ENCODE measurements at regions not wholly inside any gene's neighbourhood (a gene's known extent, or its start where the extent isn't known, plus 50 kb on each side); places are given as distances from the start of the nearest gene placed in this dataset.

DNA sequence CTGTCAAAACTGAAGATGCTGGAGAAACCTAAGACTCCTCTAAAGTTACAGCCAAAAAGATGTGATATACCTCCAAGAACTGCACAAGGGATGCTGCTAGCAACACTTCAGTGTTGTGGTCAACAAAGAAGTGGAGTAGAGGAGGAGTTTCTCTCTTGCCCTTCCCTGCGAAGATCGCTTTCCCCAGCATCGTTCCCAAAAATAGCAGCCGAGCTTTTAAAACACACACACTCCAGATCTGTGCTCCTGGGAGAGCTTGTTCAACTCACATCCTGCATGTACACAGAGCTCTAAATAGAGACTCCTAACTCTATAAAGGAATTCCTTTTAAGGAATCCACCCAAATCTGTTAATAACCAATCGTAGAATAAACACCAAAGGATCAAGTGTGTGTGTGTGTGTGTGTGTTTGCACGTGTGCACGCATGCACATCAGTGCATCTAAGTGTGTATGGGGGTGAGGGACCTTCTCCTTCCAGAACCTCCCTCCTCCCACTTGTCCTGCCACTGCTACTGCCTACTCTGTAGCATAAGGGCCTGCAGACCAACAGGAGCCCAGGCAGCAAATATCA, 58.5 kb downstream of the PSMG1 start:
- no peak for DNase-seq (ENCODE audit: low spot score)

DNA sequence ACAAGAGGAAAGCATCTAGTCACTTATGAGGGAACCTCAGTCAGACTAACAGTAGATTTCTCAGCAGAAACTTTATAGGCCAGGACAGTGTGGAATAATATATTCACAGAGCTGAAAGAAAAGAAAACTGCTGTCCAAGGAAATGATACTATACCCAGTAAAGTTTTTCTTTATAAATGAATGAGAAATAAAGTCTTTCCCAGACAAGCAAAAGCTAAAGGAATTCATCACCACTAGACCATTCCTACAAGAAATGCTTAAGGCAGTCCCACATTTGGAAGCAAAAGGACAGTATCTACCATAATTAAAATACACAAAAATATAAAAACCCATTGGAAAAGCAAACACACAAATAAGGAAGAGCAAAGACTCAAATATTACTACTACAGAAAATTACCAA, 59.9 kb downstream of the PSMG1 start:
- DNase-seq (ENCODE audit: low spot score): no peak

DNA sequence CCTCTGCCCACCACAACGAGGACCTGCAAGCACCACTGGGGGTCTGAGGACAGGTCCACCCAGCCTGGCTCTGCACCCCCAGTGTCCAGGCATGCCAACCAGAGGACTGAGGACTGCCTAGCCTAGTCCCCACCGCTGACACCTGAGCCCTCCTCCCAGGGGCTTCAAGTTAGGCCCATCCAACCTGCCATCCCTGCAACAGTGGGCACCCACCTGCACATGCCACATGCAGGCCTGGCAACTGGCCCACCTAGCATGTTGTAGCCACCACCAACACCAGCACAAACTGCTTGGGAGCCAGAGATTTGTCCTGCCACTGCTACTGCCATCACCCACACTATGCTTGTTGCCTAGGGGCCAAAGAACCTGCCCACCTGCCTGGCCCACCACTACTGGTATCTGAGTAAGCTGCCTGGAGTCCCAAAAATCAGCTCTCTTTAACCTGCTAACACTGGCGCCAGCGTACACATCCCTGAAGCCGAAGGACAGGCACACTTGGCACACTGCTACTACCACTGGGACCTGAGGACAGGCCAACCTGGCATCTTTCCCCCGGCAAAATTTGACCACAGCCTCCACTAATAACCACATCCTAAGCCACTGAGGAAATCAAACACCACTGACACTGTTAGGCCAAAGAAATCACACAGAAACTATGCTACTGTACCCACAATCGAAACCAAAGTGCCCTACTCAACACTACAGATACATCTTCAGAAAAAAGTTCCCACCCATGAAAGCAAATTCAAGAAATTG, 61.5 kb downstream of the PSMG1 start:
- no peak for DNase-seq (ENCODE audit: low spot score)

DNA sequence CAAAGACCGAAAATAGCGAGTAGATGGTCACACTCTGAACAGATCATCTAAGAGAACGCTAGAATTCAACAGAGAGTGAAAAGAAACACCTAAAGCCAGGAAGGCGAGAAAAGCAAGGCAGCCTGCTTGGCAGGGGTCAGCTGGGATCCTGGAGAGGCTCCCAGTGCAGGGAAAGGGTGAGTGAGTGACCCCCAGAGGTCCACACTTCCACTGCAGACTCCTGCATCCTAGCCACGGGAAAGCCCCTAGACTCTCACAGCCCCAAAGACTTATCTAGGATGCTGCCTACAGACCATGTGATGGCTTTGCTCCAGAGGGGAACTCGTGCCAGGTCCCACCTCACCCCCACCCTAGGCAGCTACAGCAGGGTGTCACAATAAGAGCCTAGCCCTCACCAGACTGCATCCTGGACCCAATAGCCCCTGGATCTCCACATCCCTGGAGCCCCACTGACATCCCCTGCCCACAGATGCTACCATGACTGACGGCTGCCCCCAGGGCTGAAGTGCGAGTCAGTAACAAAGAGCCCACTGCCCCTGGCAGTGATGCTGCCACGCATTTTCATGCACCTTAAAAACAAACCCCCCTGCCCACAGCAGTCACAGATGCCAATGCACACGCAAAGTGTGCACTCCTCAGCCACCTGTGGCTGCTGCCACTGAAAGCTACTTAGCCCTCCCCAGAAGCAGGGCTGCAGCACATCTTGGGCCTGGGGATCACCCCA, 62.2 kb downstream of the PSMG1 start:
- DNase-seq (ENCODE audit: low spot score): no peak

DNA sequence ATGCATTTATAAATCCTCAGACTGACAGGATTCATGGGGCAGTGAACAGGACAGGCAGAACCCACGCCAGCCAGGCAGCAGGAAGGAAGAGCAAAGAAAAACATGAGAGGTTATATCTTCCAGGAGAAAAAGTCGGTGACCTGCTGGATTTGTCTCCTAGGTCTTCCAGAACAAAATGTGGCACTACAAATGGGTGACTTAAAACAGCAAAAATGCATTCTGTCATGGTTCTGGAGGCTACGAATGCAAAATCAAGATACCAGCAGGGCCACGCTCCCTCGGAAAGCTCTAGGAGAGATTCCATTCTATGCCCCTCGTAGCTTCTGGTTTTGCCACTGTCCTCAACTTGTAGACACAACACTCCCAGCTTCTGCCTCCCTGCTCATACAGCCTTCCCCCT, 63.4 kb downstream of the PSMG1 start:
- no peak for DNase-seq (ENCODE audit: low spot score)

DNA sequence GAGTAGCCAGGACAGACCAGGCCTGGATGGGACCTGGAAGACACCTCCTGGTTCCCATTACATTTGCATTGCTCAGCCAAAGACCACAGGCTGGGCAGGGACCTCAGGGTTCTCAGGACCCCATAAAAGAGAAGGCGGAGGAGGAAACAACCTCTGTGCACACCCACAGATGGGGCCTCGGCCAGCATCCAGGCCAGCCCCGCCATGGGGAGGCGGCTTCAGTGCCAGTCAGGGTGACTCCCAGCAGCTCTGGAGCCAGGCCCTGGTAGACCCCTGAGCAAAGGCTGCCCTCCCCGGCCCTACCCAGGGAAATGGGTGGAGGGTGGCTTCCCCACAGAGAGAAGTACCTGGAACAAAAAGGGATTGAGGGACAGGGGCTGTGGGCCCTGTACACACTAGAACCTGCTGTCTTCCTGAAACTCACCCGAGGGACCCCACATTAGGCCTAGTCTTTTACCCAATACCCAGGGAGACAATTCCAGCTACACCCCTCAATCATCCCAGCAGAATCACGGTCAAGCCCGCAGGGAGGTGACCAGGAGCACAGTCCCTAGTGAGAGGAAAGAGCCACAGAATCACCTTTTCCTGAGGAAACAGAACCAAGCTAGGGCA, 64.5 kb downstream of the PSMG1 start:
- no peak for DNase-seq (ENCODE audit: low spot score)

DNA sequence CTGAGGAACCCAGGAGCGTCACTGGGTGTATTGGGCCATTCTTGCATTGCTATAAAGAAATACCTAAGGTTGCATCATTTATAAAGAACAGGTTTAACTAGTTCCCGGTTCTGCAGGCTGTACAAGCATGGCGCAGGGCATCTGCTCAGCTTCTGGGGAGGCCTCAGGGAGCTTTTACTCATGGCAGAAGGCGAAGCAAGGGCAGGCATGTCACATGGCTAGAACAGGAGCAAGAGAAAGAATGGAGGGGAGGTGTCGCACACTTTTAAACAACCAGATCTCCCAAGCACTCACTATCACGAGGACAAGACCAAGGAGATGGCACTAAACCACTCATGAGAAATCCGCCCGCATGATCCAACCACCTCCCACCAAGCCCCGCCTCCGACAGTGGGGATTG, 65.2 kb downstream of the PSMG1 start:
- DNase-seq (ENCODE audit: low spot score): no peak

DNA sequence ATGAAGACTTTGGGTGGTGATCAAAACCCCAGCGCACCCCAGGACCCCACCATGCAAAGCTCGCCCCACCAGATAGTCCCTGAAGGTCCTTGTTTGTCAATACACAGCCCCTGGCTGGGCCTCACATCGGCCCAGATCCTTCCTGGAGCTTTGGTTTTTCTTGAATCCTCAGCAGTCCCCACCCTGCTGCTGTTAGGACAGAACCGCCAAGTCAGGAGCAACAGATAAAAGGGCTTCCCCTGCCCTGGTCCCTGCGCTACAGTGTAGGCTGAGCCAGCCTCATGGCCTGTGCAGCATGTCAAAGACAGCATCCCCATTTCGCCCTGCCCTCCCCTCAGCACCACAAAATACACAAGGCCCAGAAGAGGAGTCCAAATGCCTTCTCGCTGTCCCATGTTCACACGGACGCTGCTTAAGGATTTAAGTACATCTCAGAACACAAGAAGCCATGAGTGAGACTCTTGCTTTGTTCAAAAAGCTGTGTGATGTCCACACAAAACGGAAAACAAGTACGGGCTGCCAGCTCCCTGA, 65.7 kb downstream of the PSMG1 start:
- no peak for DNase-seq (ENCODE audit: low spot score)

DNA sequence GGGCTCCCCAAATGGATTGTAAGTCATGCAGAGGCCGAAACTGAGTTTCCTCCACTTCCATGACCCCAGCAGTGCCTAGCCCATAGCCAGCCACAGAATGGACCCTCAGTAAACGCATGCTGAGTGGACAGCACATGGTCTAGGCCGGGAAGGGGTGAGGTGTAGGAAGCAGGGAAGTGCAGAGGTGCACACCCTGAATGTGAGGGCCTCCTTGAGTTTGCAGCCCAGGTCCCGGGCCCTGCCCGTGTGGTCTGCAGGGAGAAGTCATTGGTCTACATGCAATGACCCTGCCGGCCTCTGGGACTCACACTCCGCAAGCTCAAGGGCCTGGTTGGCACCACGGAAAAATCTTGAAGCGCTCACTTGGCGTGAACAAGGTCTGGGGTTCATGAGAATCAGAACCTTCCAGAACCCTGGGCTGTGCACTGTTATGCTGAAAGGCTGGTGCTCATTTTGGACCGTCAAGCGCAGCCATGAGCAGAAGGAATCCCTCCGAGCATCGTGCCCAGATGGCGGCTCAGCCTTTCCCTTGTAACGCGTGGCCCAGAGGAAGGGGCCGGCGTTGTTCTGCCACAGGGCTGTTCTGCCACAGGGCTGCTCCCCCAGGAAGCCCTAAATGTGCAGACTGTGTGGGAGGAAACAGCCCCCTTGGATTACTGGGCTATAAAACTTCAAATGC, 66.4 kb downstream of the PSMG1 start:
- DNase-seq (ENCODE audit: low spot score): no peak

DNA sequence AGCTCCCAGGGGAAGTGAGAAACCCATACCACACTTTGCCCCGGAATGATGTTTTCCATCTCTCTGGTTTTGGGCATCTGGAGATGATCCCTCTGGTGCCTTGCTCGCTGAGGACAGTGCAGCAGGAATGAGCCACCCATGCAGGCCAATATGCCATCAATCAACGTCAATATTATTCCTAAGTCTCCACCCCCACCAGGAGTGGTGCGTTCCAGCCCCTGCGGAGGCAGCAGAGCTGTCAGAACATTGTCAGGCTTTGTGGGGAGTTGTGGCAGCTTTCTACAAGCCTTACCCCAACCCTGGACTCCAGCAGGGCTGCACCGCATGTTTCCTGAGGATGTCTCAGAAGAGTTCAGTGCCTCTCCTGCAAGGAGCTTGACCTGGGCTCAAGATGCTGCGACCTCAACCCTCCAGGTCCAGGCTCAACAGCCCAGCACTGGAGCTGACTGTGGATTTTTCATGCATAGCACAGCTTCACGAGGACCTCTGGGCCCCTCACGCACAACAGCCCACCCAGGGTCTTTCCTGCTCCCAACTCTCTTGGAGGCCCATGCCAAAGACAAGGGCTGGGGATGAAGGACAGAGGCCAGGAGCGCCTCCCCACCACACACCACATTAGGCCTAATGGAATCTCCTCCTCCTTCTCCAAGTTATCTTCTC, 67.5 kb downstream of the PSMG1 start:
- no peak for DNase-seq (ENCODE audit: low spot score)

DNA sequence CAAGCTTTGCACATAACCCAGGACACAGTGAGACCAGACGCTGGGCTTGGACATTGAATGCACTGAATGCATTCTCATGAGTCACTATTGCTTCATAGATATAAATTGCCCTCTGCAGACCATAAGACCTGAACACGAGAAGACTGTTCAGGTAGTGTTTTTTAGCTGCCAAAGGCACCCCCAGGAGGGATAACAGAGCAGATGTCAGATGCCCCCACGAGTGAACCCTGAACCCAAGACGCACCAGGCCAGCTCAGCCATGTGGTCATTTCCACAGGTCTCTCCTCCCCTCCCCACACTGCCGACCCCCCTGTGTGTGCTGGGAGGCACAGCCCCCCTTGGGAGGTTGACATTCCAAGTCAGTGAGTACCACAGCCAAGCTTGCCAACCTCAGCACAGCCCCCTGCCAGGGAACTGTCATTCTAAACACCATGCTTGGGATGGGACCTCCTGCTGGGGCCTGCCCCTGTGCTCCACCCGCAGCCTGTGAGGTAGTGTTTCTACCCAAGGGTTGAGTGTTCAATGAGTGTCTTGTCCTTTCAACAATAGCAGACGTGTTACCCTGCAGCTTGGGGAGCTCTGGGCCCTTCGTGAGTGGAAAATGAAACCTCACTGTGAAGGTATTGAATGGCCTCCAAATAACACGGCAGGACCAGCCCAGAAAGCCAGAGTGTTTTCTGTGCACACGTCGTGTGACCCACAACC, 68.2 kb downstream of the PSMG1 start:
- DNase-seq (ENCODE audit: low spot score): no peak

DNA sequence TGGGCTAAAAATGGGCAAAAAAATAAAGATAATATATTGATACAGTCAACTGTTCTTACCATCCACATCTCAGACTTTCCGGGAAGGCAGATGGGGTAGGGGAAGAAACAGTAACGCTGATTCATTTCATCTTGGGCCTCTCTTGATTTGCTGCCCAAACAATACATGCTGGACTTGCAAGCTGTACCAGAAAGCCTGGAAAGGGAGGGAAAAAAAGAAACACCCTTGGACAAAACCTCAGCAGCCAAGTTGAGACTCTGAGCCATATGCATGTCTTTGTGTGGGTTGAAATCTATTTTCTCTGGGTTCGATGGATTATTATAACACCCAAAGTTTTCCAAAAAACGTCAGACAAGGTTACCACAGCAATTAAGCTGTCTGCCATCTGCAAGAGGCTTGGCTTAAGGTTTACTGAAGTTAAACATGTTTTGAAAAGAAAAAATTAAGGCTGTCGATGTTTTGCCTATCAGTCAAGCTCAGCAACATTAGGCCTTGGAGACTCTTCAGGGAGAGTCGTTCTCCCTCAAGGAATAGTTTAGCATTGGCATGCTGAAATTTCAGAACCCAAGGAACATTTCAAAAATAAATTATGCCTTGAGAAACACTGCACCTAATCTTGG, 71.2 kb downstream of the PSMG1 start:
- DNase-seq (ENCODE audit: low spot score): no peak

DNA sequence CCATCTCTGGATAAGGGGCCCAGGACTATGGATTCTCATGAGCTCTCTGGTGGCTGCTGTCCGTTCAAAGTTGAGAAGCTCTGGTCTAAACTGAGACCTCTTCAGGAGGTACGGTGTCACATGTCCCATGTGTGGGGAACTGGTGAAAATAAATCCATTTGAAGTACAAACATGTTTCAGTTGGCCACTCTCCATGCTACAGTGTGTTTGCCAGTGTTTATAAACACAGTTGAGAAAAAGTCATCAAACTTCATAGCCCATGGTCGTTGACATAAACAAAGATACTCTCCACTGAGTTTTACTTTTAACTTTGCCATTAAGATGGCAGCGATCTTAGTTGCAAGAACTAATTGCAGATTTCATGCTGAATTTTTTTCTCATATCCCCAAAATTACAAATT, 72.8 kb downstream of the PSMG1 start:
- no peak for DNase-seq (ENCODE audit: low spot score)

DNA sequence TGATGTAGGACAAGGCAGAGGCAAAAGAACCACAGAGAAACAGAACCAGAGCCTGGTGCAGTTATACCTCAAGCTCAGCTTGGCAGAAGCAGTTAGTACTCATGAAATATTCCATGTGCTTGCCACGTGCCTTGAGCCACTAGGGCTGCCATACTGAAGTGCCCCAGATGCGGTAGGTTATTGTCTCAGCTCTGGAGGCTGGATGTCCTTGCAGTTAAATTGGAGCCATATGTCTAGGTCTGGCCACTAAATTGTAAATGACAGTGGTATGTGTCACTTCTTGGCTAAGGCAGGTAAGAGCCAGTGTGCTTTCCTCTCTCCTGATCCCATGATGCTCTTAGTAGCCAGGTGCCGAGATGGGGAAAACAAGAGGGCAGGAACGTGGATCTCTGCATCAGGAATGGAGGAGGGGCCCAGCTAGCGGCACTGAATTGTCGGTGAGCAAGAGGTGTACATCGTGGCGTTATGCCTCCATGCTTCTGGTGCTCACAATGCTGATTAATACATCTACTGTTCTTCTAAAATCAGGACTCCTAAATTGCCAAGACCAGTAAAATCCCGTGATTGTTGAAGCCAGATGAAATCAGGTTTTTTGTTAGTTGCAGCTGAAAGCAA, 73.5 kb downstream of the PSMG1 start:
- DNase-seq (ENCODE audit: low spot score): no peak

DNA sequence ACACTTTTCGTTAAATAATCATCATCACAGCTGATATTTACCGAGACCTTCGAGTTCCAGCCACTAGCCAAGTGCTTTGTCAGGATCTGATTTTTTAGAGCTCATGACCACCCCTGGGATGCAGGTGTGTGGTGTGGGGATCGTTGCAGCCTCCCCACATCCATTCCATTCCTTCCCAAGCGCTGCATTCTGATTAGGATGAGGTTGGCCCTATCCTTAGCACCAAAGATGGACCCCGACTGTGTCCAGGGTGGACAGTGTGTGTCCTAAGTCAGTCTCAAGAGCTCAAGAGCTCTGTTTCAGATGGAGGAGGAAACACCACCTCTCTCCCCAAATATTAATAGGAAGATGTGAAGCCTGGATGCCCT, 74.1 kb downstream of the PSMG1 start:
- no peak for DNase-seq (ENCODE audit: low spot score)

DNA sequence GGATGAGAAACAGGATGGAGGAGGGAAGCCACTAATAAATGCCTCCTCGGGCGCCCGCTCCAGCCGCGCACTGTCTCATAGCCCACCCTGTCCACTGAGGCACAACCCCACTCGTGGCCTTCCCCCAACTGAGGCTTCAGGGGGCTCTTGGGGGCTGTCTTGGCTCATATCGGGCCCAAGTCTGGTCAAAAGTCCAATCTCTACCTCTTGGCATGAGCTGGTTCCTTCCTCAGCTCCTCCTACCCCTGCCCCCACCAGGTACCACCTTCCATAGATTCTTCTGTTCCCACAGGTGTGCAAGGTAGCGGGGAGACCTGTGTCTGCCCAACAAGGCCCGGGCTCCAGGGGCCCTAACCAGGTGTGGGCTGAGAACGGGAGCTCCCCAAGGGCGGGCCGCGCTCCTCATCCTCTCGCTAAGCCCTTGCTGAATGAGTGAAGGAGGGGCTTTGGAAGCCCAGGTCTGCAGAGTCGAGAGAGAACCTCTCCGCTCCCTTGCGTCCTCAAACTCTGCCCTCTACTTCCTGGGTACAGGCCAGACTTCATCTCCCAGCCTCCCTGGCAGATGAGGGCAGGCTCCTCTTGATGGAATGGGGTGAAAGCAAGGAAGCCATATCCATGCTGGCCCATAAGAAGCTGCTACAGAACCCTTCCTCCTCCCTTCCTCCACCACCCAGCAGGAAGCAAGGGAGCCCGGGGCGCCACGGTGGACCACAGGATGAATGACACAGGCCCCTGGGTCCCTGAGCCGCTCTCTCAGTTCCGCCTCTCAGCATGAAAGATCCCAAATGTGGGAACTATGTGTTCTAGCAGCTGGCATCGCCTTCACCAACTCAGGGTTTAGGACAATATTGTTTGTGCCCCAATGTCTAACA, 74.7 kb downstream of the PSMG1 start:
- no peak for DNase-seq (ENCODE audit: low spot score)

DNA sequence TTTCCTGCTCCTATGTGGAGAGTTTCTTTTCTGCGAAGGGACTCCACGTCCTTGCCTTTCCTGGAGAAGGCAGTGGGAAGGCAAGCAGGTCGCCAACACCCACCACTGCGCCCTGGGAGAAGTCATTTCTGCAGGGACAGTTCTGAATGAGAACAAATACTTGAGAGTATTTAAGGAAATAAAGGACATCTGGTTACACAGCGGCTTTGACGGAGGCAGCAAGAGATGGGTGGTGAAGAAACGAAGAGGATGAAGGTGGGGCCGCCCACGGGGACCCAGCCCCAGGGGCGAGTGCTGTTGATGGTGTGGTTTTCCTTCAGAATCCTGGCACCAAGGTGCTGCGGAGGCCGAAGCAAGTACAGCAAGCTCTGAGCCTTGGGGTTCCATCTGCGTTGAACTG, 75.5 kb downstream of the PSMG1 start:
- no peak for DNase-seq (ENCODE audit: low spot score)

DNA sequence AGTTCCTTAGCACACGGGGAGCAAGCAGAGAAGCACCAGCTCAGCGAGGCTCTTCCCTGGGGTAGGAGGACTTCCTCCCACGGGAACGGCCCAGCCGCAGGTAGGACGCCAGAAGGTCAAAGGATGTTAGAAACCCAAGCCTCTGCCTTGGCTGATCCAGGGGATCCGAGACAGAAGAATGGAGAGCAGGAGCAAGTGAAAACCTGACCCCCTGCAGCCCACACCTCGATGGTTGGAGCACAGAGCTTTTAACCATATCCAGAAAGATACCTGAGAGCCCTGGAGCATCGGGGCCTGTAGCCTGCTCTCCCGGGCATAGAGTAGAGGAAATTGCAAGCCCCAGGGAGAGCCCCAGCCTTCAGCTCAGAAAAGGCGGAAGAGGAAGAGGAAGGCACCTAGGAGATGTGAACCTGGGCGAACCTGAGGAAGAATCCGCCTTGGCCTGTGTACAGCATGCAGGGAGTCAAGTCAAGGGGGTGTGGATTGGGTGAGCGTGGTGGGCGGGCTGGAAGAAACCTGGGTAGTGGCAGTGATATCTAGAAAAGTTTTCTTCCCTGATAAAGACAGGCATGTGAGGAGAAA, 76.3 kb downstream of the PSMG1 start:
- DNase-seq (ENCODE audit: low spot score): no peak

DNA sequence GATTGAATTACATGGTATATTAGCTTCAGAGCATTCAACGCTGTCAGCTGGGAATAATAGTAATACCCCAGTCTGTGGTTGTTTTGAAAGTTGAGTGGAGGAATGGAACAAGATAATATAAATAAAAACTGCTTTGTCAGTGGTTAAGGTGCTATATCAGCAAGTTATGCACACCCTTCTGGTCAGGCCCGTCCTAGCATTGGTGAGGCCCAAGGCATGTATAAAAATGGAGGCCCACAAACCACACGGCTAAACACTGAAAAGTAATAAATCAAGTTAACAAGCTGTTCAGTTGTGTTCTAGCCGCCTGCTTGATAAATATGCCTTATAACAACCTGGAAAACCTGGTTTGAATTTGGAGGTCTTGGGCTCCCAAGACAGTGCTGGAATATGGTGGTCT, 77.4 kb downstream of the PSMG1 start:
- DNase-seq (ENCODE audit: low spot score): no peak

All from globus pallidus (tissue), 1 donor.